ENCODE measurements at regions not wholly inside any gene's neighbourhood (a gene's known extent, or its start where the extent isn't known, plus 50 kb on each side); places are given as distances from the start of the nearest gene placed in this dataset.

DNA sequence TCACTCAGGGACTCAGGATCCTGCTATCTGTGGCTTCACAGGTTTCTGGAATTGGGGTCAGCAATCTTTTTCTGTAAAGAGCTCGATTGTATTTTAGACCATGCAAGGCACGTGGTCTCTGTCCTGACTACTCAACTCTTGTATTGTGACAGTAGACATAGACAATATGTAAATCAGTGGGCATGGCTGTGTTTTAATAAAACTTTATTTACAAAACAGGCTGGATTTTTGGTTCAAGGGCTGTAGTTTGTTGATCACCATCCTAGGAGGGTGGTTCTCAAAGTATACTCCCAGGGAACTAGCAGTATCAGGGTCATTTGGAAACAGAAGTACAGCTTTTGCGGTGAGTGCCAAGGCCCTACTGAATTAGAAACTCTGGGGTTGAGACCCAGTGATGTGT lies 108.2 kb upstream of the CRHR1 start:
- CTCF ChIA-PET (ENCODE audit: low intra/inter-chr PET ratio, low total read pairs) = no interaction called here
- ATAC-seq (no peak), DNase-seq (ENCODE audit: low spot score) (no peak), FAIRE-seq (no peak)
- no peaks in the 10 kb centered on the region for H3K36me3 ChIP-seq (replicated peaks in 1 of 2; ENCODE audit: control insufficient read depth in 1 of 2, insufficient read depth in 2 of 2, low read length in 2 of 2)
- 13% methylated on average over 3 of the region's 3 CpGs for WGBS (ENCODE audit: low lambda C conversion rate)
- H3K27ac ChIP-seq (ENCODE audit: extremely low read length, insufficient read depth, low read length) = no peak overlapping the region
- no peak overlapping the region for H2AFZ ChIP-seq (ENCODE audit: low read length)
- no peaks in the 10 kb centered on the region for H3K4me1 ChIP-seq (ENCODE audit: insufficient read depth, low read length)
- peaks cover 0 to 25% of the 10 kb centered on the region in 2 experiments; a peak in 3 of 5 replicates for H3K27me3 ChIP-seq (ENCODE audit: control insufficient read depth in 1 of 2, insufficient read depth in 2 of 2, low read length in 2 of 2)
- intact Hi-C loops (cut with micrococcal nuclease; ENCODE audit: unreplicated experiment) (no loop called here), in situ Hi-C loops (cut with HindIII; ENCODE audit: extremely low pct_ligation_motif_present, low pct_unique_long_range_greater_than_20kb) (no loop called here)
- no peak overlapping the region for H3K4me2 ChIP-seq (ENCODE audit: low read depth, low read length)
- BruUV-seq (replicated peaks) = no TSS peak
- H3K9me3 ChIP-seq (ENCODE audit: low read length) = no peaks in the 10 kb centered on the region
- no peaks in the 10 kb centered on the region for H4K20me1 ChIP-seq (ENCODE audit: insufficient read depth, low read length)
- TF ChIP-seq RFX5 (IDR thresholded peaks at IDR 0.05; ENCODE audit: low read depth, low read length) (no peak), ZNF530 (CRISPR knock-in tag; IDR thresholded peaks at IDR 0.05; ENCODE audit: low read depth) (no peak), ZNF205 (CRISPR knock-in tag; IDR thresholded peaks at IDR 0.05) (no peak), TBP (CRISPR knock-in tag; IDR thresholded peaks at IDR 0.05) (no peak), PHB2 (IDR thresholded peaks at IDR 0.05; ENCODE audit: partially characterized antibody) (no peak), HOXD1 (CRISPR knock-in tag; IDR thresholded peaks at IDR 0.05) (no peak), FOSL1 (CRISPR knock-in tag; IDR thresholded peaks at IDR 0.05; ENCODE audit: borderline replicate concordance) (no peak), ZNF572 (CRISPR knock-in tag; IDR thresholded peaks at IDR 0.05) (no peak)
- TF ChIP-seq, protein P1, sequence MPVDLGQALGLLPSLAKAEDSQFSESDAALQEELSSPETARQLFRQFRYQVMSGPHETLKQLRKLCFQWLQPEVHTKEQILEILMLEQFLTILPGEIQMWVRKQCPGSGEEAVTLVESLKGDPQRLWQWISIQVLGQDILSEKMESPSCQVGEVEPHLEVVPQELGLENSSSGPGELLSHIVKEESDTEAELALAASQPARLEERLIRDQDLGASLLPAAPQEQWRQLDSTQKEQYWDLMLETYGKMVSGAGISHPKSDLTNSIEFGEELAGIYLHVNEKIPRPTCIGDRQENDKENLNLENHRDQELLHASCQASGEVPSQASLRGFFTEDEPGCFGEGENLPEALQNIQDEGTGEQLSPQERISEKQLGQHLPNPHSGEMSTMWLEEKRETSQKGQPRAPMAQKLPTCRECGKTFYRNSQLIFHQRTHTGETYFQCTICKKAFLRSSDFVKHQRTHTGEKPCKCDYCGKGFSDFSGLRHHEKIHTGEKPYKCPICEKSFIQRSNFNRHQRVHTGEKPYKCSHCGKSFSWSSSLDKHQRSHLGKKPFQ (CRISPR knock-in tag; IDR thresholded peaks at IDR 0.05; ENCODE audit: insufficient replicate concordance) = no peak
- TF ChIP-seq, protein P2, sequence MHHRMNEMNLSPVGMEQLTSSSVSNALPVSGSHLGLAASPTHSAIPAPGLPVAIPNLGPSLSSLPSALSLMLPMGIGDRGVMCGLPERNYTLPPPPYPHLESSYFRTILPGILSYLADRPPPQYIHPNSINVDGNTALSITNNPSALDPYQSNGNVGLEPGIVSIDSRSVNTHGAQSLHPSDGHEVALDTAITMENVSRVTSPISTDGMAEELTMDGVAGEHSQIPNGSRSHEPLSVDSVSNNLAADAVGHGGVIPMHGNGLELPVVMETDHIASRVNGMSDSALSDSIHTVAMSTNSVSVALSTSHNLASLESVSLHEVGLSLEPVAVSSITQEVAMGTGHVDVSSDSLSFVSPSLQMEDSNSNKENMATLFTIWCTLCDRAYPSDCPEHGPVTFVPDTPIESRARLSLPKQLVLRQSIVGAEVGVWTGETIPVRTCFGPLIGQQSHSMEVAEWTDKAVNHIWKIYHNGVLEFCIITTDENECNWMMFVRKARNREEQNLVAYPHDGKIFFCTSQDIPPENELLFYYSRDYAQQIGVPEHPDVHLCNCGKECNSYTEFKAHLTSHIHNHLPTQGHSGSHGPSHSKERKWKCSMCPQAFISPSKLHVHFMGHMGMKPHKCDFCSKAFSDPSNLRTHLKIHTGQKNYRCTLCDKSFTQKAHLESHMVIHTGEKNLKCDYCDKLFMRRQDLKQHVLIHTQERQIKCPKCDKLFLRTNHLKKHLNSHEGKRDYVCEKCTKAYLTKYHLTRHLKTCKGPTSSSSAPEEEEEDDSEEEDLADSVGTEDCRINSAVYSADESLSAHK (CRISPR knock-in tag; IDR thresholded peaks at IDR 0.05; ENCODE audit: borderline replicate concordance) = no peak
- TF ChIP-seq, protein P3, sequence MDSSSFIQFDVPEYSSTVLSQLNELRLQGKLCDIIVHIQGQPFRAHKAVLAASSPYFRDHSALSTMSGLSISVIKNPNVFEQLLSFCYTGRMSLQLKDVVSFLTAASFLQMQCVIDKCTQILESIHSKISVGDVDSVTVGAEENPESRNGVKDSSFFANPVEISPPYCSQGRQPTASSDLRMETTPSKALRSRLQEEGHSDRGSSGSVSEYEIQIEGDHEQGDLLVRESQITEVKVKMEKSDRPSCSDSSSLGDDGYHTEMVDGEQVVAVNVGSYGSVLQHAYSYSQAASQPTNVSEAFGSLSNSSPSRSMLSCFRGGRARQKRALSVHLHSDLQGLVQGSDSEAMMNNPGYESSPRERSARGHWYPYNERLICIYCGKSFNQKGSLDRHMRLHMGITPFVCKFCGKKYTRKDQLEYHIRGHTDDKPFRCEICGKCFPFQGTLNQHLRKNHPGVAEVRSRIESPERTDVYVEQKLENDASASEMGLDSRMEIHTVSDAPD (CRISPR knock-in tag; IDR thresholded peaks at IDR 0.05) = no peak
- H3K79me2 ChIP-seq (ENCODE audit: insufficient read depth, low read length) = no peaks in the 10 kb centered on the region
- POLR2A ChIA-PET = no interaction called here
- H3K4me3 ChIP-seq (replicated peaks in 1 of 3; ENCODE audit: insufficient read depth in 1 of 3, low read depth in 2 of 3, low read length in 3 of 3) = no peak overlapping the region
- H3K9ac ChIP-seq (ENCODE audit: insufficient read depth, low read depth, low read length) = no peak overlapping the region
